Right forelimb (tissue), 1 donor: ENCODE measurements at regions not wholly inside any gene's neighbourhood (a gene's known extent, or its start where the extent isn't known, plus 50 kb on each side); places are given as distances from the start of the nearest gene placed in this dataset.

Experiments
- DNase-seq: peaks from one replicate; pipeline ENCODE4 v3.0.0-alpha.2; 2018

GRCh38 chr2:39514825-39515224 lies 77.7 kb upstream of the MAP4K3 start:
- no peak for DNase-seq

DNA sequence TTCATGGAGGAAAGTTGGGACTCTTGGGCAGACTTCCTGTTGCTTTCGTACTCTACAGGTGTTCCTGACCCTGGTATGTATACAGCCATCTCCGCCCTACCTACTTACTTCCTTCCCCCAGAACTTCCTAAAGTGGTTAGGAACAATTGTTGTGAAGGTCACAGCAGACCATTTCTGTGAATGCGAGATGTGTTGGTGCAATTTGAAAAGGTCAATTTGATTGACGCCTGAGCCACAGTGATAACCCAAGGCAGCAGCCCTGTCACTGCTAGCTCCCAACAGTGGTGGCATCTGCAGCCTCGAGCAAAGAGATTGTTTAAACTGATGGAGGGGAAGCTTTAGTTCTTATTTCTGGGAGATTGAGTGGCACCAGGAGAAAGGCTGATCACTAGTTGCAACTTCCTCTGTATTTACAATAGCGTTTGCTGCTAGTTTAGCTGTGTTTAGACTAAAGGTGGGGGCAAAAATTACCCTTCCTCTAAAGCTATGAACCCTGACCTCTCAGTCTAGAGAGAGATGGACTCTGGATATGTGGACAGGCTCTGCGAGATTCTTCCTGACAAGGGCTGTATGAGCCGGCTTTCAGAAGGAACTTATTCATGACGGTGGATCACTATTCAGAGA lies 78.3 kb upstream of the MAP4K3 start:
- no peak for DNase-seq

DNA sequence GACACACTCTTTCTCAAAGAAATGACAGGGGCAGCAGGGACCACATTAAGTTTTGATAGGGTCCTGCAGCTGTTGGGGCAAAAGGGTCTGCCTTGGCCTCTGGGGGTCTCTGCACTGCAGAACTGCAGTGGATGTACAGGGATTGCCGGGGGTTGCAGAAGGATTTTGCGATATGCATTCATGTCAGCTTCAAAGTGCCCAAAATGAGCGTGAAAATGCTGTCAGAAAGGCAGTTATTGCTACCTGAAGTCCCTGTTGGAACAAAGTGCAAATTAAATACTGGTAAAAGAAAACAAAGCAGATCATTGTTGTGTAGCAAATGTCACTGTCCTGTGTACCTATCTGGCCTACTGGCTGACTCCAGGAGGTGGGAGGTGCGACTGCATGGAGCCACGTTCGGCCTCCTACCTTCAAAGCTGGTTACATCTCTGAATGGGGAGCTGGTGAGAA lies 78.8 kb upstream of the MAP4K3 start:
- no peak for DNase-seq

DNA sequence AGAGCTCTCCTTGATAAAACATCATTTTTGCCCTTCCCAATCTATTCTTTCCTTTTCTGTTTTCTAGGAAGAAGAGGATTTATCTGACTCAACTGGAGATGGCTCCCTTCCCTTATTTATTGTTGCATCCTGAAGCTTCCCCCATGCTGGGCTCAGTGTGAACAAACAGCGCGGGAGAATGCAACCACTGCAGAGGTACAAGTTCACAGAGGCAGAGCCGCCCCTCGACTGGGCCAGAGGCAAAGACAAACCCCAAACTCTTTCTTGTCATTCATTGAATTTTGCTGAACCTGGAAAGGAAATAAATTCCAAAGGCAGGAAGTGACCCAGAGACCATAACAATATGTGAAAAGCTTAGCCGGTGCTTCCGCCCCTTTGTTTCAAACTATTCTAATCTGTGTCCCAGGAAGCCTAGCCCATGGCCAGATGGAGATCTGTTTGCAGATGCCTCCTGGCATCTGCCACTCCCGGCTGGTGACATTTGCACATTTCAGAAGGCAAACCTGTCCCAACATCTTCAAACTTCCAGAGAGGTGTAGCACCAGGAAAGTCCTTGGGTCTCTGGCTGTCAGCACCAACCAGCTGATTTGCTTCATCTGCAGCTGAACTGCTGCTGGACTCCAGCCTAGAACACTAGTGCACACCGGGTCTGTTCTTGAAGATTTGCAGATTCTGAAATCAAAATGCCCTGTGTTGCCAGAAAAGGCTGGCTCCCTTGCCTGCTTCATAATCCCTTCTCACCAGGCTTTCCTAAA lies 79.4 kb upstream of the MAP4K3 start:
- DNase-seq, result no peak

DNA sequence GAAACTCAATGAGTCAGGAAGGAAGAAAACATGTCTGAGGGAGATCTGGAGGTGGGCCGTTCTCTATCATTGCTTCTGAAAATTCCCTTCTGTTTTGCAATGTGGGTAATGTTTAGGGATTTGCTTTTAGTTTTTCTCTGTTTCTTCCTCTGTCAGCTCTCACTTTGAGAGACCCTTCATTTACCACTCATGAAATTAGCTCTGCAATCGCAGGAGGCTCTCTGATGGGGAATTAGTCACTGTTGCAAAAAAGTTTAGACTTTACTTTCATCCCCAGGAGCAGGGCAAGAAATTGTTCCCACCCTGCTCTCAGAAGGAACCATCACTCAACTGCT lies 80.0 kb upstream of the MAP4K3 start:
- DNase-seq, result no peak

DNA sequence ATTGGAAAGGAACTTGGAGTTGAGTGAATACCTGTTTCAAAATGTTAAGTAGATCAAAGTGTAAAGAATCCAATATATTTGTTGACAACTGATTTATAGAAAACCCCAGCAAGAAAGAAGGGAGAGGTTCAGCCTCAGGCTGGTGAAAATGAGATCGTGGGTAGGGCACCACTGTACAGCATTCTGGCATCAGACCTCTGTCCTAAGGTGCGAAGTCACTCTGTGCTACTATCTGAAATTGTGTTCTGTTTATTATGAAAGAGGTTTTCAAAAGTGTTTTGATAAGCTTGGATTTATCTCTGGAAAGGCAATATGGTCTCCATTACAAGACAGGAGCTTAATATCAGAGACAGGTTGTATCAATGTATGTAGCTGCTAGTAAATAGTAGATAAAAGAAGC lies 80.5 kb upstream of the MAP4K3 start:
- no peak for DNase-seq

DNA sequence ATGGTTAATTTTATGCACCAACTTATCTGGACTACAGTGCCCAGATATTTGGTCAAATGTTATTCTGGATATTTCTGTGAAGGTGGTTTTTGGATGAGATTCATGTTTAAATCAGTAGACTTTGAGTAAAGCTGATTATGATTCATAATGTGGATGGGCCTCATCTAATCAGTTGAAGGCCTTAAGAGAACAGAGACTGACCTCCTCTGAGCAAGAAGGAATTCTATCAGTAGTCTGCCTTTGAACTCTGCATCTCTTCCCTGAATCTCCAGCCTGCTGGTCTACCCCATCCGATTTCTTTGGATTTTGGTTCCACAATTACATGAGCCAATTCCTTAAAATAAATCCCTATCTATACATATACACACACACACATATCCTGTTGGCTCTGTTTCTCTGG lies 82.8 kb upstream of the MAP4K3 start:
- no peak for DNase-seq

GRCh38 chr2:39521876-39522517 lies 84.9 kb upstream of the MAP4K3 start:
- no peak for DNase-seq

- no peak for DNase-seq
These were observed 85.4 kb upstream of the MAP4K3 start for GRCh38 chr2:39522518-39522877.

GRCh38 chr2:39523308-39524044 lies 86.4 kb upstream of the MAP4K3 start:
- DNase-seq, result no peak

GRCh38 chr2:39524061-39524460 lies 87.0 kb upstream of the MAP4K3 start:
- no peak for DNase-seq

DNA sequence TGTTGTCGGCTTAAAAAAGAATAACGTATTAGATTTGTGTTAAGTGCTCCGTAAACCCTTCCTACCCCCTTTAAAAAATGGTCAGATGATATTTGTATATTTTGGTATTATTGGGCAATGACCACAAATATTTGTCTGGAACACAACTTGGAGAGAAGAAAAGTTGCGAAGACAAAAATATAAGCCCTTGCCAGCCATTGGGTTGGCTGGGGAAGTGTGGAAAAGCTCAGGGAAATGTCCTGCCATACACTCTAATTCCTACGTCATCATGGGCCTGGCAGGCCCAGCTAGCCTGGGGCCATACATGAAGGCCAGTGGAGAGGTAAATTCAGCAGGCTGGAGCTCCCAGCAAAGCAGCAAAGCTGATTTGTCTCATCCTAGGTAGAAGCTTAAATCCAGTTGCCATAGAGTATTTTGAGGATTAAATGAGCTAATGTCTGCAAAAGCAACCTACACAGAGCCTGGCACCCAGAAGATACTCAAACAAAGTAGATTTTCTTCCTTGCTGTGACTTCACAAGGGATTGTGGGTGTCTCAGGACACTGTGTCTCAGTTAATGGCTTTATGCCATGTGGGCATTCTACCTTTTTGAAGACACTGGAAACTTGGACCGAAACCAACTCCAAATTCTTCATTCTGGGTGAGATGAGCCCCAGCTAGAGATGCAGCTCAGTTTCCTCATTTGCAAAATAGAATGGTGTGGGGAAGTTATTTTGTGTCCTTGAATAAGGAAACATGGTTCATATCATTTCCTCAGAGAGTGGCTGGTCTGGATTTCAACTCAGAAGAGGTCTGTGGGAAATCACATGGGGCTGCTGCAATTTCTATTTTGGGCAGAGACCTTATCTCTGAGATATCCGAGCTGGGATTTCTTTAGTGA lies 87.9 kb upstream of the MAP4K3 start:
- DNase-seq, result no peak

GRCh38 chr2:39525636-39526412 lies 88.7 kb upstream of the MAP4K3 start:
- DNase-seq, result no peak

DNA sequence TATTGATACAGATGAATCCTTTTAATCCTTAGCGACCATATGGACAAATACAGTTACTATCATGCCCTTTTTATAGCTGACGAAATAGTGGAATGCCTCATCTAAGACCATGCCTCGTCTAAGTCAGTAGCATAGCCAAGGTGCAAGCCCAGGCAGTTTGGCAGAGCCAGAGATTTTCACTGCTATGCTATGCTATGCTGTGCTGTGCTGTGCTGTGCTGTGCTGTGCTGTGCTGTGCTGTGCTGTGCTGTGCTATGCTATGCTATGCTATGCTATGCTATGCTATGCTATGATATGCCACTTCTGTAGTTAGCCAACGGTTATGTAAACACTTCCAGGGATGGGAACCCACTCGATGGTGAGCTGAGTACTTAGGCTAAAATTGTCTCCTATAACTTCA lies 91.6 kb upstream of the MAP4K3 start:
- DNase-seq, result no peak

- DNase-seq, result no peak
These were observed 92.8 kb upstream of the MAP4K3 start for GRCh38 chr2:39529836-39530235.

- no peak for DNase-seq
These were observed 93.4 kb upstream of the MAP4K3 start for GRCh38 chr2:39530411-39530866.

GRCh38 chr2:39531220-39531777 lies 94.2 kb upstream of the MAP4K3 start:
- DNase-seq, result no peak

GRCh38 chr2:39532933-39533332 lies 95.8 kb upstream of the MAP4K3 start:
- DNase-seq, result no peak

- no peak for DNase-seq
These were observed 97.1 kb upstream of the MAP4K3 start for GRCh38 chr2:39534095-39534711.

- DNase-seq, result no peak
These were observed 98.6 kb upstream of the MAP4K3 start for GRCh38 chr2:39535636-39536185.

DNA sequence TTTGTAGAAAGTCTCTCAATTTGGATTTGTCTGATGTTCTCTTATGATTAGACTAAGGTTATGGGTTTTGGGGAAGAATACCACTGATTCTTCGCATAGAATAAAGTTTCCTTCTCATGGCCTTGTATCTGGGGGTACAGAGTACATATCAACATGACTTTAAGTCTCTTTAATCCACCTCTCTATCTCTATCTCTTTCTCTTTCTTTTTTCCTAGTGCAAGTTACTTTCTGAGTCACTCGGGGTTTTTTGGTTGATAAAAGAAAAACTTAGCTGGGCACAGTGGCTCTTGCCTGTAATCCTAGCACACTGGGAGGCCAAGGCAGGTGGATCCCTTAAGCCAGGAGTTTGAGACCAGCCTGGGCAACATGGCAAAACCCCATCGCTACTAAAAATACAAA lies 100.1 kb upstream of the MAP4K3 start:
- DNase-seq, result no peak
